A549 (cell line): ENCODE measurements at regions not wholly inside any gene's neighbourhood (a gene's known extent, or its start where the extent isn't known, plus 50 kb on each side); places are given as distances from the start of the nearest gene placed in this dataset.

Experiments used
- ATAC-seq, 2 experiments: fragments of 200-7000 bp in 1 of 2; fragments of >200 bp in 1 of 2; cut with Nextera tagmentation in 1 of 2; cut with Tn5 transposase in 1 of 2; 3 replicates each; pipeline versions ENCODE4 v1.8.0 to v1.9.1; 2018 to 2020; ENCODE audit warnings: mild to moderate bottlenecking in 1 of 2, moderate library complexity in 1 of 2
- CTCF ChIA-PET: fragments of 300-600 bp; sonication (Branson Sonifier 250); formaldehyde crosslinking; extraction: SDS; loops from one replicate; lab custom pipeline; 2021; ENCODE audit warnings: antibody characterized with exemption, inconsistent platforms; lab: Yijun Ruan, JAX
- POLR2A ChIA-PET: fragments of 350-600 bp; formaldehyde crosslinking; extraction: SDS; loops from one replicate; lab custom pipeline; 2021; ENCODE audit warnings: antibody characterized with exemption, inconsistent platforms; lab: Yijun Ruan, JAX
- DNase-seq, 2 experiments: peaks; one replicate each; pipeline versions ENCODE4 v3.0.0 to v3.0.0-alpha.2; 2011 to 2016; ENCODE audit warnings: low read depth in 1 of 2, low spot score in 1 of 2
- FAIRE-seq: peaks from 2 replicates; lab custom pipeline; 2011; peaks lifted over from hg19 to GRCh38; lab: Jason Lieb, UNC
- H3K27ac ChIP-seq, 2 experiments: fragments of >200 bp; sonication (Bioruptor Twin); formaldehyde crosslinking; 3 replicates each; pipeline ENCODE4 v1.5.1; 2016 to 2017
- H3K4me1 ChIP-seq: fragments of >200 bp; sonication (Bioruptor Twin); formaldehyde crosslinking; 3 replicates; pipeline ENCODE4 v1.6.1; 2016
- H3K4me2 ChIP-seq: fragments of >200 bp; sonication (Bioruptor Twin); formaldehyde crosslinking; 3 replicates; pipeline ENCODE4 v1.6.1; 2016
- H3K4me3 ChIP-seq: fragments of >200 bp; sonication (Bioruptor Twin); formaldehyde crosslinking; 3 replicates; pipeline ENCODE4 v1.5.1; 2016
- H3K9me3 ChIP-seq: fragments of >200 bp; sonication (Bioruptor Twin); formaldehyde crosslinking; 3 replicates; pipeline ENCODE4 v1.6.1; 2016
- BCL3 ChIP-seq: fragments of >200 bp; sonication (Bioruptor Twin); formaldehyde crosslinking; IDR thresholded peaks from 3 replicates; pipeline ENCODE4 v1.6.1; 2016
- CBX2 ChIP-seq: fragments of 200-600 bp; sonication (generic); IDR thresholded peaks from 2 replicates; pipeline ENCODE4 v1.6.1; 2016; ENCODE audit warnings: low read depth, mild to moderate bottlenecking, borderline replicate concordance
- CBX8 ChIP-seq: fragments of 200-600 bp; sonication (generic); IDR thresholded peaks from 2 replicates; pipeline ENCODE4 v1.6.1; 2016
- CEBPB ChIP-seq, 2 experiments: fragments of >200 bp in 1 of 2; sonication (Bioruptor Twin) in 1 of 2; formaldehyde crosslinking in 1 of 2; IDR thresholded peaks; 2 replicates each; pipeline ENCODE4 v1.6.1; 2012 to 2016
- CTCF ChIP-seq: fragments of >200 bp; sonication (Bioruptor Twin); formaldehyde crosslinking; IDR thresholded peaks from 3 replicates; pipeline ENCODE4 v1.5.1; 2016
- EHF ChIP-seq: fragments of 250-450 bp; sonication (Bioruptor Pico); IDR thresholded peaks from 2 replicates; pipeline ENCODE4 v1.5.0; 2020; ENCODE audit warnings: mild to moderate bottlenecking
- EHMT2 ChIP-seq: fragments of 200-600 bp; sonication (generic); IDR thresholded peaks from 2 replicates; pipeline ENCODE4 v1.6.1; 2016; ENCODE audit warnings: antibody characterized with exemption, low read depth, mild to moderate bottlenecking, moderate library complexity
- ELK1 ChIP-seq: fragments of 150-350 bp; IDR thresholded peaks from 2 replicates; pipeline ENCODE4 v1.6.1; 2014; ENCODE audit warnings: low read depth, mild to moderate bottlenecking, low read length
- FOSB ChIP-seq: fragments of 250-450 bp; sonication (Bioruptor Pico); IDR thresholded peaks from 2 replicates; pipeline ENCODE4 v1.5.0; 2020; ENCODE audit warnings: mild to moderate bottlenecking, moderate library complexity
- GATA3 ChIP-seq: IDR thresholded peaks from 2 replicates; pipeline ENCODE4 v1.6.1; 2012; ENCODE audit warnings: borderline replicate concordance
- HDAC2 ChIP-seq: fragments of 200-600 bp; sonication (generic); IDR thresholded peaks from 2 replicates; pipeline ENCODE4 v1.6.1; 2016
- HOXB5 ChIP-seq: fragments of 250-450 bp; sonication (Bioruptor Pico); IDR thresholded peaks from 2 replicates; pipeline ENCODE4 v1.5.0; 2020; ENCODE audit warnings: mild to moderate bottlenecking, moderate library complexity
- KDM1A ChIP-seq: fragments of 200-600 bp; sonication (generic); IDR thresholded peaks from 2 replicates; pipeline ENCODE4 v1.6.1; 2016; ENCODE audit warnings: low read depth, mild to moderate bottlenecking
- KDM5A ChIP-seq: fragments of 200-600 bp; sonication (generic); IDR thresholded peaks from 2 replicates; pipeline ENCODE4 v1.6.1; 2016; ENCODE audit warnings: antibody characterized with exemption, mild to moderate bottlenecking
- PBX3 ChIP-seq: IDR thresholded peaks from 2 replicates; pipeline ENCODE4 v1.6.1; 2012
- PHF8 ChIP-seq: fragments of 200-600 bp; sonication (generic); IDR thresholded peaks from 2 replicates; pipeline ENCODE4 v1.6.1; 2016; ENCODE audit warnings: low read depth, mild to moderate bottlenecking, antibody characterized with exemption, moderate library complexity, borderline replicate concordance
- POLR2A ChIP-seq: IDR thresholded peaks from 2 replicates; pipeline ENCODE4 v1.6.1; 2012; ENCODE audit warnings: mild to moderate bottlenecking, low read length
- POLR2AphosphoS2 ChIP-seq: conservative IDR thresholded peaks from 2 replicates; pipeline ENCODE4 v1.6.1; 2012; ENCODE audit warnings: low read length, improper control_type of control experiment, inconsistent platforms
- RAD21 ChIP-seq, 2 experiments: fragments of >200 bp in 1 of 2; sonication (Bioruptor Twin) in 1 of 2; formaldehyde crosslinking in 1 of 2; IDR thresholded peaks in 1 of 2; conservative IDR thresholded peaks in 1 of 2; 2 replicates in 1 of 2; 3 replicates in 1 of 2; pipeline ENCODE4 v1.6.1; 2012 to 2018; ENCODE audit warnings: inconsistent platforms in 1 of 2
- REST ChIP-seq: fragments of 200-600 bp; sonication (generic); IDR thresholded peaks from 2 replicates; pipeline ENCODE4 v1.6.1; 2016; ENCODE audit warnings: antibody characterized with exemption, mild to moderate bottlenecking, moderate library complexity
- RFX5 ChIP-seq: fragments of 450-650 bp; IDR thresholded peaks from 2 replicates; pipeline ENCODE4 v1.7.1; 2014; ENCODE audit warnings: antibody characterized with exemption, mild to moderate bottlenecking, moderate library complexity
- RNF2 ChIP-seq: fragments of 200-600 bp; sonication (generic); IDR thresholded peaks from 2 replicates; pipeline ENCODE4 v1.6.1; 2016; ENCODE audit warnings: low read depth, mild to moderate bottlenecking, antibody characterized with exemption, moderate library complexity, borderline replicate concordance
- TFCP2L1 ChIP-seq: fragments of 250-450 bp; sonication (Bioruptor Pico); IDR thresholded peaks from 2 replicates; pipeline ENCODE4 v1.5.0; 2021; ENCODE audit warnings: mild to moderate bottlenecking
- USF2 ChIP-seq: fragments of 450-650 bp; IDR thresholded peaks from 2 replicates; pipeline ENCODE4 v1.6.1; 2014; ENCODE audit warnings: antibody characterized with exemption
- ZC3H11A ChIP-seq: fragments of 450-650 bp; IDR thresholded peaks from 2 replicates; pipeline ENCODE4 v1.6.1; 2014; ENCODE audit warnings: antibody characterized with exemption, mild to moderate bottlenecking
- ZNF302 ChIP-seq: fragments of 250-450 bp; sonication (Bioruptor Pico); IDR thresholded peaks from 2 replicates; pipeline ENCODE4 v1.9.0; 2021; ENCODE audit warnings: inconsistent platforms, mild to moderate bottlenecking, moderate library complexity
- WGBS: methylation state at CpG from one replicate; pipeline ENCODE4 v1.1.6; 2017; ENCODE audit errors: missing lambda C conversion rate; 5-methylcytosine and 5-hydroxymethylcytosine counted together

GRCh38 chr5:112064956-112065355, 308.0 kb upstream of the NREP start:
- POLR2A ChIA-PET = no interaction called here
- TF ChIP-seq GATA3 (no peak), REST (no peak), KDM1A (no peak), TFCP2L1 (CRISPR knock-in tag) (no peak), RAD21 (conservative IDR thresholded peaks at IDR 0.05 in 1 of 2, IDR thresholded peaks at IDR 0.05 in 1 of 2) (no peak), RFX5 (no peak), FOSB (CRISPR knock-in tag) (no peak), KDM5A (no peak), CBX8 (no peak), PBX3 (no peak), CBX2 (no peak), EHF (no peak), BCL3 (no peak), USF2 (no peak), RNF2 (no peak), ZNF302 (no peak)
- TF ChIP-seq, all 56 proteins: peak for 0
- ATAC-seq (no peak), FAIRE-seq (no peak), DNase-seq (no peak)
- WGBS = 6% methylated on average over 2 of the region's 2 CpGs
- Histone ChIP-seq H3K4me2 (no peak overlapping the region), H3K4me1 (no peaks in the 10 kb centered on the region), H3K4me3 (no peak overlapping the region), H3K27ac (no peak overlapping the region), H3K9me3 (no peaks in the 10 kb centered on the region)
- CTCF ChIA-PET = interaction anchor here (0.7 to 1.6 kb wide), 2 partner anchors 10 to 1777 kb away, joined by 3 to 4 read pairs; no protein-coding TSS in a partner anchor

- H3K4me1 ChIP-seq = no peaks in the 10 kb centered on the region
- no peak overlapping the region for H3K27ac ChIP-seq
- no peak for TF ChIP-seq ZC3H11A
- TF ChIP-seq ELK1 = no peak
- TF ChIP-seq EHF = no peak
- TF ChIP-seq HOXB5 (CRISPR knock-in tag) = no peak
- TF ChIP-seq CTCF = no peak
- TF ChIP-seq HDAC2 = no peak
- TF ChIP-seq POLR2AphosphoS2 = no peak
- TF ChIP-seq CBX8 = no peak
- TF ChIP-seq EHMT2 = no peak
- no peak for TF ChIP-seq POLR2A
- no peak for TF ChIP-seq PHF8
- no peak for TF ChIP-seq CEBPB (IDR thresholded peaks at IDR 0.05)
- FAIRE-seq (no peak), DNase-seq (no peak), ATAC-seq (no peak)
- WGBS = 49% methylated on average over 2 of the region's 2 CpGs
- ChIA-PET CTCF (interaction anchor here (0.7 to 1.6 kb wide), 2 partner anchors 11 to 1778 kb away, joined by 3 to 4 read pairs; no protein-coding TSS in a partner anchor), POLR2A (no interaction called here)
- no peak overlapping the region for H3K4me2 ChIP-seq
- no peak overlapping the region for H3K4me3 ChIP-seq
- no peaks in the 10 kb centered on the region for H3K9me3 ChIP-seq
These were observed 307.3 kb upstream of the NREP start for GRCh38 chr5:112064271-112064701.
